GM12874 (cell line): ENCODE measurements at regions not wholly inside any gene's neighbourhood (a gene's known extent, or its start where the extent isn't known, plus 50 kb on each side); places are given as distances from the start of the nearest gene placed in this dataset.

Experiments used
- CTCF ChIP-seq: IDR thresholded peaks from 2 replicates; pipeline ENCODE4 v1.5.1; 2011; ENCODE audit warnings: low read depth, mild to moderate bottlenecking, control low read depth, low read length, moderate library complexity; ENCODE audit not compliant: insufficient read depth

GRCh38 chr7:42790196-42790595 is 121.7 kb downstream of the C7orf25 start:
- no peak for TF ChIP-seq CTCF

GRCh38 chr7:42774436-42774835 is 137.4 kb downstream of the C7orf25 start:
- TF ChIP-seq CTCF, result no peak

GRCh38 chr7:42770114-42770513 is 141.8 kb downstream of the C7orf25 start:
- no peak for TF ChIP-seq CTCF

- TF ChIP-seq CTCF, result no peak
Measured at GRCh38 chr7:42768045-42768444, 143.8 kb downstream of the C7orf25 start.

- TF ChIP-seq CTCF, result no peak
Measured at GRCh38 chr7:42766782-42767423, 145.0 kb downstream of the C7orf25 start.

- TF ChIP-seq CTCF, result no peak
Measured at GRCh38 chr7:42765931-42766330, 145.9 kb downstream of the C7orf25 start.

GRCh38 chr7:42763137-42763551 is 148.7 kb downstream of the C7orf25 start:
- TF ChIP-seq CTCF, result no peak
